ENCODE measurements at regions not wholly inside any gene's neighbourhood (a gene's known extent, or its start where the extent isn't known, plus 50 kb on each side); places are given as distances from the start of the nearest gene placed in this dataset.
A peak's percentile ranks its signal among the peaks of the same experiment; 100 is the strongest.

DNA sequence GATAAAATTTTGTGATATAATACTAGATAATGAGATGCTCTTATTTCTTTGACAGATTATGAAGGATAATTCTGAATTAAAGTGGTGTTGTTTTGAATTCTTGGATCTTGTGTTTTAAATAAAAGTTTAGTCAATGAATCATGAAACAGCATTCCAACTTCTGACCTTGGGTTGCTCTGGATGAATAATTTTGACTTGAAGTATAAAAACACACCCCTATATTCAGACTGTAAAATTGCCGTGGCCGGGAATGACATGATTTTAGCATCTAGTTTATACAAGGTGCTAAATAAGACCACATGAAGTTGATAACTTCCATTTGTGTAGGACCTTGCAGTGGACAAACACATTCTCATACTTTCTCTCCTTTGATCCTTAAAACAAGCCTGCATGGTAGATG lies 67.2 kb upstream of the DAP start:
- DNase-seq (ENCODE audit: low read depth), result no peak
- TF ChIP-seq, protein P1, sequence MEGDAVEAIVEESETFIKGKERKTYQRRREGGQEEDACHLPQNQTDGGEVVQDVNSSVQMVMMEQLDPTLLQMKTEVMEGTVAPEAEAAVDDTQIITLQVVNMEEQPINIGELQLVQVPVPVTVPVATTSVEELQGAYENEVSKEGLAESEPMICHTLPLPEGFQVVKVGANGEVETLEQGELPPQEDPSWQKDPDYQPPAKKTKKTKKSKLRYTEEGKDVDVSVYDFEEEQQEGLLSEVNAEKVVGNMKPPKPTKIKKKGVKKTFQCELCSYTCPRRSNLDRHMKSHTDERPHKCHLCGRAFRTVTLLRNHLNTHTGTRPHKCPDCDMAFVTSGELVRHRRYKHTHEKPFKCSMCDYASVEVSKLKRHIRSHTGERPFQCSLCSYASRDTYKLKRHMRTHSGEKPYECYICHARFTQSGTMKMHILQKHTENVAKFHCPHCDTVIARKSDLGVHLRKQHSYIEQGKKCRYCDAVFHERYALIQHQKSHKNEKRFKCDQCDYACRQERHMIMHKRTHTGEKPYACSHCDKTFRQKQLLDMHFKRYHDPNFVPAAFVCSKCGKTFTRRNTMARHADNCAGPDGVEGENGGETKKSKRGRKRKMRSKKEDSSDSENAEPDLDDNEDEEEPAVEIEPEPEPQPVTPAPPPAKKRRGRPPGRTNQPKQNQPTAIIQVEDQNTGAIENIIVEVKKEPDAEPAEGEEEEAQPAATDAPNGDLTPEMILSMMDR (IDR thresholded peaks at IDR 0.05; ENCODE audit: insufficient read depth, low read depth, low read length, missing control alignments), result no peak
- no peak overlapping the region for H3K4me3 ChIP-seq (ENCODE audit: low read depth, low read length)

DNA sequence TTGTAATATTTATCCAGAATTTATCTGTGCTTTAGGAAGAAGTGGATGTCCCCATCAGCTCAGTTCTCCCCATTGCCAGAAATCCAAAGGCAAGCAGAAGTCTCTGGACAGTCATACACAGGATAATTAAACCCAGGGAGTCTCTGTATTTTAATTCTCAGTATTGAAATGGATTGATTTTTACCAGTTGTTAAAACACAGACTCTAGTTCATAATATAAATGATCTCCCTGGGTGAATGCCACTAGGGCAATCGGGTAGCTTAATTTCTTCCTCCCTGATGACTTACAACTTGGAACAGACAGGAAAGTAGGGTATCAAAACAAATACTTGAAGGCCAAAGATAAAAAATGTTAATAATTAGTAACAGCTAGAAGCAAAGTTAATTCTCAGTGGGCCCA lies 66.5 kb upstream of the DAP start:
- no peak overlapping the region for H3K4me3 ChIP-seq (ENCODE audit: low read depth, low read length)
- TF ChIP-seq, protein P1 (IDR thresholded peaks at IDR 0.05; ENCODE audit: insufficient read depth, low read depth, low read length, missing control alignments), result no peak

DNA sequence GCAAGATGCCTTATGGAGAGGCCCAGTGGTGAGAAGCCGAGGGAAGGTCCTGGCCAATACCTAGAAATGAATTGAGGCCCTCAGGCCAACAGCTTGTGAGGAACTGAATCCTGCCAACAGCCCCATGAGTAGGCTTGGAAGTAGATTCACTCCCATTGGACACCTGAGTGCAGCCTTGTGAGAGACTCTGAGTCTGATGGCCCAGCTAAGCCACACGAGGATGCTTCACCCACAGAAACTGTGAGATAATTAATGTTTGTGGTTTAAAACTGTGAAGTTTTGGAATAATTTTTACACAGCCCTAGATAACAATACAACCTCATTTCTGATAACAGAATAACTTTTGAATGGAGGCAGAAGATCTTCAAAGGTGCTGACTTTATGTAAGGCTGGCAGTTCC lies 65.9 kb upstream of the DAP start:
- TF ChIP-seq, protein P1 (IDR thresholded peaks at IDR 0.05; ENCODE audit: insufficient read depth, low read depth, low read length, missing control alignments), result no peak
- no peak for DNase-seq (ENCODE audit: low read depth)
- no peak overlapping the region for H3K4me3 ChIP-seq (ENCODE audit: low read depth, low read length)

More for the DNA sequence above, 66.5 kb upstream of the DAP start:
- no peak for DNase-seq (ENCODE audit: low read depth)

DNA sequence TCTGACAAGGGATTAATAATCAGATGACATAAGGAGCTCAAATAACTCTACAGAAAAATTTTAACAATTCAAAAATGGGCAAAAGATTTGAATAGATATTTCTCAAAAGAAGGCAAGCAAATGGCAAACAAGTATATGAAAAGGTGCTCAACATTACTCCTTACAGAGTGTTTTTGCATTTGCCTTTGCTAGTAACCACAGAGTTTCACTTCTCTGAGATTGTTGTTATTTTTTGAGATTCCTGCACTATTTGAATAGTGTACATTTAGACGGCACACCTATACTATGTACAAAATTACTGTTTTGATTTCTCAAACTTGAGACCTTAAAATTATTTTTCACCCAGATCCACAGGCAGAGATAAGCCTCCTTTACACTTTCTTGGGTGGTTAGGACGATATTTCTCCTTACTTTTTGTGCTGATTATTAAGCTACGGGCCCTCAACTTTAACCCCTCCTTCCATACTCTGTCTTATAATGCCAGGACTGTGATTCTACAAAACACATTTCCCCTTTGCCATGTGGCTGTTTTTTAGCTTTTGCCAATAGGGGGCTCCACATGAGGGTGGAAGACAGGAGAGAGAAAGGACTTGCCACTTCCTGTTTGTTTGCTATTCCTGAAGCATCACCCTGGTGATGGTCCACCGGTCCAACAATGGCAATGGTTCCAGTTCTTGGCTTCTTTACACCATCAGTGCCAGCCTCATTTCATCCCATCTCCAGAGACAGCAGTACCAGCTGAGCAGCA lies 65.0 kb upstream of the DAP start:
- DNase-seq (ENCODE audit: low read depth), result peak; percentile 18
- TF ChIP-seq, protein P1 (IDR thresholded peaks at IDR 0.05; ENCODE audit: insufficient read depth, low read depth, low read length, missing control alignments), result peak; percentile 10
- no peak overlapping the region for H3K4me3 ChIP-seq (ENCODE audit: low read depth, low read length)

DNA sequence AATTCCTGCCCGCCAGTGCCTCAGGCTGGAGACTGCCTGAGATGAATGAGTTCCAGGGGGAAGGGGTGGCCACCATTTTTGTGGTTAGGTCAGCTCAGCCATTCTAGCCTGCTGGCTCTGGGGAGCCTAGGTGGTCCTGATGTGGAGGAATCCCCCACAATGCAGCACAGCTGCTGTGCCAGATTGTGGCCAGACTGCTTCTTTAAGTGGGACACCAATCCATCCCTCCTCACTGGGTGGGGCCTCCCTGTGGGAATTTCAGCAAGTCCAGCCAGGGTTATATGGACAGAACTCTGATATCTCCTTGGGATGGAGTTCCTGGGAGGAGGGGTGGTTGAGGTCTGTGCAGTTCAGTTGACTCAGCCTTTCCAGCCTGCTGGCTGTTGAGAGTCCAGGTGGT lies 51.2 kb upstream of the DAP start:
- H3K4me3 ChIP-seq (ENCODE audit: low read depth, low read length), result no peak overlapping the region
- DNase-seq (ENCODE audit: low read depth), result no peak
- TF ChIP-seq, protein P1 (IDR thresholded peaks at IDR 0.05; ENCODE audit: insufficient read depth, low read depth, low read length, missing control alignments), result no peak

All from GM12865 (cell line).